ENCODE measurements at regions not wholly inside any gene's neighbourhood (a gene's known extent, or its start where the extent isn't known, plus 50 kb on each side); places are given as distances from the start of the nearest gene placed in this dataset.
"Not testable (repeated sequence)": the region's sequence is repeated elsewhere in the genome, so short reads cannot be mapped to it uniquely, and the experiment has no call there.

DNA sequence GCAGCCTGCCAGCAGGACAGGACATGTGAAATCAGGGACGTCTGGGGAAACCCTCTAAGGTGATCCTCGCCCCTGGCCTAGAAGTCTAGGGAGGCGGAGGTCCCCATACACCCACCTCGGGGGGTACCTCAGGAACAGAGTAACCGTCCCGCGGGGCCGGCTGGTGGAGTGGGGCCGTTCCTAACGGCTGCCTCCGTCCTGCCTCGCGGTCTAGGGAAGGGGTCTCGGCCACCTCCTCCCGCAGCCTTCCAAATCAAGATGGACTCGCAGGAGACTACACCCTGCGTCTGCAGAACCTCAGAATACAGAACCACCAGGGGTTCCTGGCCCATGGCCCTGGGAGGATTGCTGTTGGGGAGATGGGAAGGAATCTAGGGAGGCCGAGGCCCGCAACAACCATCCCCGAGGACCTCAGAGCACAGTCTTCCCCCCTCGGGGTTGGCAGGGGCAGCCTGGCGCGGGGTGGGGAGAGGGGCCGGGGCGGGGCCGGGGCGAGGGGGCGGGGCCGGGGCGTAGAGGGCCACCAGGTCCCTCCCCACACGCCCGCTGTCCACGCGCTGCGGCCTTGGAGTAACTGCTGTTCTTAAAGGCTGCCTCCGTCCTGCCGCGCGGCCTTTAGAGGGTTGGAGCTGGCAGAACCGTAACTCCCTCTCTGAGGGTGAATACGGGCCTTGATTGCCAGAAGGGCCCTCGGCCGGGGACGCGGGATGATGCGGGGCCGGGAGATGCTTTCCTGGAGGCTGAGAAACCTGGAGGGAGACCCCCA, 89.0 kb upstream of the MLN start:
- no peak for DNase-seq

DNA sequence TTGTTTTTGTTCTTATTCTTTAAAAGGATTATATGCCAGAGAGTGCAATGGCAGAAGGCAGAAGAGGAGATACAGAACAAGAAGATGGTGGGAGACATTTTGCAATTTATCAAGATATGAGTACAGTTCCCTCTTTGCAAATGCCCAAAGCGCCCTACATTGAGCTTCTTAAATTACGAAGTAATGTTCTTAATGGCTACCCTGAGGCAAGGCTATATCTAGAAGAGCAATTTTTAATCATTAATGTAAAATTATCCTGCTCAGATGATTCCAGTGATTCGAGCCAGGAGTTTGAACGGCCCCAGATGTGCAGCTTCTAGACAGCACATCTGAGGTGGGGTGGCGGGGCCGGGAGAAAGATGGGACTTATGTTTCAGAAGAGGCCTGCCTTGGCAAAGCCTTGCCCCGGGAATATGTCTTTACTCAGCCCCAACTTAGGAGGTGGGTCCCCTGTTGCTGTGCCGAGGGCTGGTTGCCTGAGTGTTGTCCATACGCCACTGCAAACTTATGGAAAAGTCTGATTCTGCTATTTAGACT, 84.9 kb upstream of the MLN start:
- DNase-seq: no peak

DNA sequence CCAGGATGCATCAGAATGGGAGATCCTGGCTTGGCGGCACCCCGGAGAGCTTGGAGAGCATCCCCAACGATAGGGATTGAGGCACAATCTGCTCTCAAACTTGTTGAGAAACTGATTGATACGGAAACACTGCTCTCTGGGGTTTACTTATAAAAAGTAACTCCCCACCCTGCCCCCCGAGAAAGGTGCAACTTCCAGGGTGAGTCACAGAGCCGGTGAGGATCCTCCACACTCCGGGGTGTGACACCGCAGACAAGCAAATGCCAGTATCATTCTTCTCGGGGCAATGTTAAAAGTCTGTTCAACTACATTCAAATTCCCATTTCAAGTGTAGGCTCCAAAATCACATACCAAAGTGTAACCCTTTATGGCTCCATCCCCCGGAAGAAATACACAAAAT, 84.4 kb upstream of the MLN start:
- DNase-seq: no peak

DNA sequence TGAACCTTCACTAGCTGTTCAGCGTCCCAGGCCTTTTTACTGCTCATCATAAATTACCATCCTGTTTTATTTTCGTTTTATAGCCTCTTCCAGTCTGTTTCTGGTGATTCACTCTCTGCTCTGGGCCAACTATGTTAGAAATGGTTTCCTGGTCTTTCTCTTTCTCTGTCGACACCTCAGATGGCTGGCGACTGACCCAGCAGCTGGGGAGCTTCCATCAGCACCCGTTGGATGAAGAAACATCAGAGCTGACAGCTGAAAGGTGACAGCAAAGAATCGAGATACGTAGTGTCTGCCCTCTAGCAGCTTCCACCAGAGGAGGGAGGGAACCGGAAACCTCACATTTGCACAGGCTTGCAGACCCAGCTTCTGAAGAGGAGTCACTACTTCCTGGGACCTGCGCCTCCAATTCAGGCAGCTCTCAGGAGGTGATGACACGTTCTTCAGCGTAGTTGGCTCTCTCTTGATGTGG, 82.9 kb upstream of the MLN start:
- peak in 1 of 2 experiments; percentile 25 for DNase-seq

DNA sequence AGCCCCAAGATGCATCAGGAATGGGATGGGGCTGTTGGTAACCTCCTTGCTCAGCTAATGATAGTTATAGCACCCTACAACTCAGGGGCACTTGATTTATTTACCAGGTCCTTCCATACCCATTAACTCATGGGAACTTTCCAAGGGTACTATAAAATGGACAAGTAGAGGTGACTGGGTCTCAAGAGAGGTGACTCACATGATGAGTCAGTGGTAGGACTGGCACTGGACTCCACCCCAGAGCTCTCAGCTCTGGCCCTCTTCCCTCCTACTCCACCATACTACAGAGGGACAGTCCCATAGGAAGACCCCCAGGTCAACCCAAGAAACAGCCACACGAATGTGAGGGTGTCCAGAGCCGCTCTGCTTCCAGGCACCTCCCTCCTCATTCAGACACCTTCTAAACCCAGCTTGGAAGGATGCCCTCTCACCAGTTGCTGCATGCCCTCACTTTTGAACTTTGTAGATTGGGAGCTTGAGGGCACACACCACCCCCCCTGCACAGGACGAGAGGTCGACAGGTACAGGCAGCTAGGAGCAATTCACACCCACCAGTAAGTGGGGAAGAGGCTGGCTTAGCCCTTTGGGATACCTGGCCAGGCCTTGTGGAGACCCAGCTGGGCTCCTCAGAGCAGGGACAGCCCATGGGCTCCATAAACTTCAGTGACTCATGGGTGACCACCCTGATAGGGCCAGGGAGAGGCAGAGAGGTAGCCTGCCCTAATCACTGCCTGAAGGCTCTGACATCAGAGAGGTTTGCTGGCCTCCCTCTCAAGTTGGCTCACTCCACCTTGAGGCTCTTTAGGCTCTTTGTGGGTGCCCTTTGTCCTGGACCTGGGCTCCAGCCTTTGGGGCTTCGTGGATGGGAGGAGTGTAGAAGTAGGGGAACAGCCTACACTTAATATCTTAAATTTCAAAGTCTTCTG, 81.6 kb upstream of the MLN start:
- no peak for DNase-seq

DNA sequence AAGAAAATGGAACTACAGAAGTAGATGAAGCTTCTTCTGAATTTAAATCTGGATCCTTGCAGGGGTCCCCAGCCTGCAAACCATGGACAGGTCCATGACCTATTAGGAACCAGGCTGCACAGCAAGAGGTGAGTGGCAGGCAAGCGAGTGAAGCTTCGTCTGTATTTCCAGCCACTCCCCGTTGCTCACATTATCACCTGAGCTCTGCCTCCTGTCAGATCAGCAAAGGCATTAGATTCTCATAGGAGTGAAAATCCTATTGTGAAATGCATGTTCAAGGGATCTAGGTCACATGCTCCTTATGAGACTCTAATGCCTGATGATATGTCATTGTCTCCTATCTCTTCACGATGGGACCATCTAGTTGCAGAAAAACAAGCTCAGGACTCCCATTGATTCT, 79.8 kb upstream of the MLN start:
- DNase-seq: not testable (repeated sequence)

DNA sequence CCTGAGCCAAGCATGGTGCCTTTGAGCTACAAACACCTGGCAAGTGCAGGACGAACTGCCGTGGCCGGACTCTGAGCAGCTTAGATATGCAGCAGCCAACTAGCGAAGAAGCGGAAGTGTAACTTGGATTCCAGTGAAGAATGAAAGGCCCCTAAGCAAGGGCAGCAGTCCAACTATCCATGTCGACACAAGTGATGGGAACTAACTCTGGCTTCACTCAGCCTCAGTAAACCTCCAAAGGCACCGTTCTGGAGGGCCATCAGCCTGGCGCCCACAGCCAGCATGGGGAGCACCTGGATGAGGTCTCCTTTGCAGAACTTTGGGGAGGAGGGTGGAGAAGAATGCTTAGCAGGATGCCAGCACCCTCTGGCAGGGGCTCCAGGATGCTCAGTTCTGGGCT, 78.4 kb upstream of the MLN start:
- no peak for DNase-seq

DNA sequence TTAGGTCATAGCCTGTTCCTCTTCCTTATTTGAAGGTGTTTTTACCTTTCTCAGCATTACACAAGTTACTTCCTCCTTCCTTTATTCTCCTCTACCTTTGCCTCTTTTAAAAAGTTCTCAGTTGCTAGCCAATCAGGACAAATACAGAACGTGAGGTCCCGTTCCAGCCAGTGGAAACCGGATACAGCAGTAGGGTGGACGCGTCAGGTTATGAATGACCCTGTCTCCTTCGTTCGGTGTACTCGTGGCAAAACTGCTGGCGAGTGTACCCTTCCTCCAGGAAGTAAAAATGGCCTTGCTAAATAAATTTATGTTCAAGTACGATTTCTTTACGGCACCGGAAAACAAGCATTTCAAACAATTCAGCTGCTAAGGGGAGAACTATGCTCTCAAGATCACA, 77.0 kb upstream of the MLN start:
- no peak for DNase-seq

DNA sequence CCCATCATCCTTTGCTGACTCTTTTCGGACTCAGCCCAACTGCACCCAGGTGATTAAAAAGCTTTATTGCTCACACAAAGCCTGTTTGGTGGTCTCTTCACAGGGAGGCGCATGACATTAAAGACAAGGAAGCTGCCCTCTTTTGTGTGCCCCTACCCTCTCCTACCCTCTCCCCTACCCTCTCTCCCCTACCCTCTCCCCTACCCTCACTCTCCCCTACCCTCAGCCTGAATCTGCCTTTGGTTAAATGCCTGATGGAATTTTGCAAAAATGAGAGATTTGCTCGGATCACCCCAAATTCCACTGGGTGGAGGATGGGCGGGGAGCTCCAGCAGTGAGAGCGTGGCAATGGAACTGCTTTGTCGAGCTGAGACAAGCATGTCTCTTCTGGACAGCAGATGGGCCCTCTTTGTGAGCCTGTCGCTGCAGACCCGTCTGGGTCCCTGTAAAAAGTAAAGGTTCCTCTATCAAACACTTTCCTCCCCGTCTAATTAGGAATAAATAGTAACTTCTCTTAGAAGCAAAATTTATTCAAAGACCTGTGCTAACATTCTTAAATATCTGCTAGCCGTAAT, 76.4 kb upstream of the MLN start:
- no peak for DNase-seq

DNA sequence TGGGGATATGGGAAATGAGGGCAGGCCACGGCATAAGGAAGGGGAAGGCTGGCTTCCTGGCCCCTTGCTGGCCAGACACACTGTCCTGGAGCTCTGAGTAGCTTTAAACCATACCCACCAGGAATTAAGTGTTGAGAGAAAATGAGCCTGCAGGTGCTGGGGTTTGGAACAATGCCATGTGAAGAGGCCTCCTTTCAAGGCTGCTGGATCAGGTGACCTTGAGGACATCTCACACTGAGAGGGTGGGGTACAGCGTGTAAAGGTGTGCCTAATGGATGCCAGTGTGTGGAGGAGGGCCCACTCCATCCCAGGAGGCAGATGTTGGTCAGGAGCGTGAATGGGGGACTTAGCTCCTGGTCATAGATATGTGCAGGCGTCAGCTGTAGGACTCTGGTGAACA, 74.8 kb upstream of the MLN start:
- DNase-seq: no peak

DNA sequence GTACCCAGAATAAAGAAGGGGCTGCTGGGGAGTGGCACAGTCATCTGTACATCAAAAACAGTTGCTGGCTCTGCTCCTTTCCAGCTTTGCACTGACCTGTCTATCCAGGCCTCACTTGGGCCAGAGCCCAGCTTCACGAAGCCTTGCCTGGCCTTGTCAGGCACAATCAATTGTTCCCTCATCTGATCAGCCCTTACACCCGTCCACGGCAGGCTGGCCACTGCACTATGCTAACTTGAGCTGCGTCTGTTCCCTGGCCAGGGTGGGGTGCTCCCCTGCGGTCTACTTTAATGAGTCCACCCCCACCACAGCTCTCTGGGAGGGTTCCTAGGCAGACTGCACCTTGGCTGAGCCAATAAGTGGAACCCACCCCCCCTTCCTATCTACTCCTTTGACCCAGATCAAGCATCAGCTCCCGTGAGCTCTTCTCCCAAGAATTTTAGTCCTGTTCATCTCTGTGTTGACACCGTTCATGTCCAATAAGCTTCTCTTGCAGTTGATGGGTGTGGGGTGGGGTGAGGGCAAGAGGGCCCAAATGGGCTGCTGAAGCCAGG, 74.3 kb upstream of the MLN start:
- DNase-seq: no peak

DNA sequence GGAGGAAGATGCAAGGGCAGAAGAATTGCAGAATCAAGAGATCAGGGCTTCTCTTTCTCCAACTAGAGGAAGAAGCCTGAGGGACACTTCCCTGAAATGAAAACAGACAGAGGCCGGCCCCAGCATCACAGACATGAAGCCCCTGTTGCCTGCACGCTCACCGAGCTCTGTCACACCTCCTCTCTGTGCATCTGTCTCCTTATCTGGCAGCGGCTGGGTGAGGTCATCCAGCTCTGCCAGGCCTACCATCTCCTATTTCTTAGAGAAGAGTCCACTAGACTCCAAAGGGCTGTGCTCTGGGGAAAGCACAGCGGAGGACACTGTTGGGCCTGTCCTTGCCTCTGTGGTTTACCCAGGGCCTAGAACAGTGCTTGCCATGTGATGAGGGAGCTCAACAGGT, 71.9 kb upstream of the MLN start:
- DNase-seq: no peak

DNA sequence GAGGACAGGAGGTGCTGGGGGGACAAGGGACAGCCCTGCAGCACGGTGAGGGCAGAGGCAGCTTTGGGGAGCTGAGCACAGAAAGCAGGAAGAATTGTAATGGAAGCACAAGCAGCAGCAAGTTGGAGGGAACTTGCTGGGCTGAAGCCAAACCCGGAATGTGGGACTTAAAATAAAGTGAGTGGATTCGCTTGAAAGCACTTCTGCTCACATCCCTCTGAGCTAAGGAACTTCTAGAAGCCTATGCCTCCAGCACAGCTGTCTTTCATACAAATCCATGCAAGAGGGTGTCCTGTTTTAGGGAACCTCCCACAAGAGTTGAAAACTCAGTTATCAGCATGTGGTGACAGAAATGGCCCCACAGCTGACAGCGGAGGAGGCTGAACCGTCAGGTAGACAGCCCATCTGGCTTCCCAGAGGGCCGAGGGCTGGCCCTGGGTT, 71.4 kb upstream of the MLN start:
- DNase-seq: no peak

DNA sequence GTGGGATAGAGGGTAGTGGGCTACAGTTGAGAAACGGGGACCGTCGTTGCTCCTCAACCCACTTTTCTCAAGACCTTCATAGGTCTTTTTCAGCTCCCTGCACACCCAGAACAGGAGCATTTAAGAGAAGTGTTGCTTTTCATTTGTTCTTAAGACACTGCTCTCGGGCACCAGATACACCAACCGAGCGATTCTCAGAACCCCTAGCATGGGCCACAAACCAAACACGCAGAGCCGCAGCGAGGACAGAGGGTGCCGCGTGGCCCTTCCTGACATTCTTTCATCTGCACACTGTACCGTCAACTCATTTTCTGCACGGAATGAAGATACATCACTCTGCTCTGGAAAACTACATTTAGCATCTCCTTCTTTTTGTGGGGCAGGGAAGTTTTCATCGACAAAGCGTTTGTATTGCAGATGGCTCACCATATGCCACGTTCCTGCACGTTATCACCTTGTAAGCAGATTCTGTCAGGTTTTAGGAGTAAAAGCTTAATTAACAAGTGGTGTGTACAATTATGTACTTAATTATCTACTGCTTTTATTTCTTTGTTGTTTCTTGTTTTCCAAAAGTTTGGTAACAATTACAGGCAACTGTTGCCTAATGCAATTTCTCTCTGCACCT, 70.4 kb upstream of the MLN start:
- no peak for DNase-seq

DNA sequence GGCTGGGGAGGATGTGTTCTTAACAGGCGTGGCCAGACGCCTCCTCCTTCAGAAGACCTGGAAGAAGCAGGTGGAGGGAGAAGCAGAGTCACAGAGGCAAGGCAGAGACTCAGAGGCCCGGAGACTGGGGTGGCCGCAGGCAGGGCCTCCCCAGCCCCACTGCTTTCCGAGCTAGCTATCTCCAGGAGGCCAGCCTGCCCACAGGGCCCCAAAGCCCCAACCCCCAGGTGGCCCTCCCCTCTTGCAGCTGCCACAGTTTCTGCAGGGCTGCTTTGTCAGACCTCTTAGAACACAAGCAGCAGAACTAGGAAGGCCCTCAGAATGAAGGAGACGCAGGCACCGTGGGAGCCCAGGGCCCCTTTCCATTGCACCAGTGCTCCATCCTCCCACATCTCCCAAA, 69.0 kb upstream of the MLN start:
- no peak for DNase-seq

DNA sequence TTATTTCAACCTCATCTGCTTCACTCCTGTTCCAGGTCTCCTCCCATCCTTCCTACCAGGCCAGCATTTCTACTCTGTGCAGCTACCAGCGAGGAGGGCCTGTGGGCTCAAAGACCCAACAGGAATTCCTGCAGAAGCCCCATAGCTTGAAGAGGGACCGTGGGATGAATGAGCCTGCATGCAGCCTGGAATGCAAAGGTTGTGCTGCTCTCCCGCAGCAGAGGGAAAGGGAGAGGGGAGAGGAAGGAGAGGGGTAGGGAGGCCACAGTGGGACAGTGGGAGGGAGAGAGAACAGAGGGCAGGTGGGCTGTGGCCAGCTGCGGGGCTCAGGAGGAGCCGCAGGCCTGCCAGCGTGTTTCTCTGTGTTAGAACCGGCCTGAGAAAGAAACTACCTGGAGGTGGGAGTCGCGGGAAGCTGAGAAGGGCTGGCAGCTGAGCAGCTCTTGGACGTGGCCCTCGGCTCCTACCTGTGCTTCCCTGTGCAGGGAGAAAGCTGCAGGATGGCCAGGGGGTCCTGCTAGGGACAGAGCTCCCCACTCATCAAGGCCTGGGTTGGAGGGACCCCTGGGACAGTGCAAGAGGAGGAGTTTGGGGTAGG, 66.1 kb upstream of the MLN start:
- DNase-seq: no peak

DNA sequence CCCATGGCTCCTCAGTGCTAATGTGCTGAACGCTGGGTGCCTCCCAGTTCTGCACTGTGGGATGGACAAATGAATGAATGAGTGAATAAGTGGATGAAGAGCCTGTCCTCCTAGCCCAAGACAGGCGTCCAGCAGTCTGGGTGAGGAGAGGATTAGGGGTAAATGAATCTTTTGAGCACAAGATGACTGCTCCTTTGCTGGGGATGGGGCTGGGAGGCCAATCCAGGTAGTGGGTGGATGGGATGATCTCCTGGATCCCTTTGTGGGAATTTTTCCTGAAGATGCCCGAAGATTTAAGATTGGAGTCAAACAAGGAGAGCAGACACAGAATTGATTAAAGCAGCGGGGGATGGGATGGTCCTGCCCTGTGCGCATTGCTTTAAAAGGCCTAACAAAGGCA, 65.3 kb upstream of the MLN start:
- no peak for DNase-seq

DNA sequence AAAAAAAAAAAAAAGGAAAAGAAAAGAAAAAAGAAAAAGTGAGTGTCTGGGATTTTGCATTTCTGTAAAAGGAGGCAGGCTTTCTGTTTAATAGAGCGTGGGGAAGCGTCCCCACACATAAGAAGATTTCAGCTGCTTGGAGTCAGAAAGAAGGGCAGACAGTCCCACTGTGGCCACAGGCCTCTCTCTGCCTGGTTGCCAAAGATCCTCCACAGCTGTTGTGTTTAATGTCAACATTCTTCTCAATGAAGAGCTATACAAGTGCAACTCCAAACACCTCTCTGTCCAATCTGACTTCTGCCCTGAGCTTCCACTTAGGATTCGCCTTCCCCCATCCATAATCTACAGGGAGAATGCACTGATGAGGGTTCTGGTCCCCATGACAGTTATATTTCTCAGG, 64.3 kb upstream of the MLN start:
- DNase-seq: no peak

DNA sequence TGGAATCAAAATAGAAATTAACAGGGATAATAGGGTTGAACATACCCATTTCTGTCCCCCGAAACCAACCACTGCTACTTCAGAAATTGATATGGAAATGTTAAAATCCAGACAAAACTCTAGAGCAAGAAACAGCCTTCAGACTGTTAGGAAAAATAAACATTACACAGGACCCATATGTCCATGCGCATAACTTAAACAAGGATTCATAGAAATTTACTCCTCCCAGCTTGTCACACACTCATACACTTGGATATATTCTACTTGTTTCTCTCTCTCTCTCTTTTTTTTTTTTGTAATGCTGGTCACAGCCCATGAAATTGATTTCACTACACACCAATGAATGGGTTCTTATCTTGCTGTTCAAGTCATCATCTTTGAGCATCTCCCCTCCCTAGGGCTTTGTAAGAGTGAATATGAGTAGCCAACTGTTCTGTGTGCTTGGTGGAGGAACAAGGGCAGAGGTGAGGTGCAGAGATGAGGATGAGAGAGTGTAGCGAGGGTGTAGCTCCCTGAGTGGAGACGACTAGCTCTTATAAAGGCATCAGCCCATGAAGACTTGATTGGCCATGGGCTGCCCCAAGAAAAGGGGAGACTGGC, 61.8 kb upstream of the MLN start:
- no peak for DNase-seq

DNA sequence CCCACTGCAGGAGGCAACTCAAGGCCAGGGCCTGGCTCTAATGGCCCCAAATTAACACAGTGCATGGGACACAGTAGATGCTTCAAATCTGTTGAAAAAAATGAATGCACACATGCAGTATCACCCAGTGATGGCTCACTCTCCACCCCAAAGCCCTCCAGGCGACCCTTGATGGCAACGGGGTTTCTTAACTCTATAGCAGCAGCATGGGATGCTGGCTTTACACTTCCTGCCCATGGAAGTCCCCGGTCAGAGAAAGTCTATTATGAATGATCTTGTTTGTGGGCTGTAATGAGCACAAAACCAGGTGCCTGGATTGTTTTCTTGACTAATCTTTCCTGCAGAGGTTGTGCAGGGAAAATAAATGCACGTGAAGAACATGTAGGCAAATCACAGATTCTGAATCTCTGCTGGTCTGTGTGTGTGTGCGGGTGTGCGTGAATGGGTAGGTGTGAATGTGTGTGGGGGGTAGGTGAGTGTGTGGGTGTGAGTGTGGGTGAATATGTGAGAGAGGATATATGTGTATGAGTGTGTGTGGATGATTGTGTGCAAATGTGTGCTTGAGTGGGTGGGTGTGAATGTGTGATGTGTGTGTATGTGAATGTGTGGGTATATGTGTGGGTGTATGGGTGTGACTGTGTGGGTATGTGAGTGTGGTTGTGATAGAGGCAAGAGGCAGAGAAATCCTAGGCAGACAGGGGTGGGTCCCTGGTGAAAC, 60.1 kb upstream of the MLN start:
- DNase-seq: no peak

DNA sequence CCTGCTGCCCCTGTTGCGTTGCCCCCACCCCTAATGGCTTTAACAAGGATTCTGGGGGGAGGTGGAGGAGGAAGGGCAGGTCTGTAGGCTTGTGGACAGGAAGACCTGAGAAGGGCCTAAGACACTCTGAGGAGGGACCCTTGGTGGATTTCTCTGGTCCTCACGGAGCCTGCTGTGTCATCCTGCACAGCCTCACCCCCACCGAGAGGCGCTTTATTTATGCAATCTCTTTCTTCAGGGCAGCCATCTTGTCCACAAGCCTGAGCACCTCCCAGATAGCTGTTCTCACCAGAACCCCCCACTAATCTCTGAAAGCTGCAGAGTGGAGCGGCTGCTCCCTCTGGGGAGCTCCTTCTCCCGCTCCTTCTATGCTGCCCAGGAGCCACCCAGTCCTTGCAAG, 59.3 kb upstream of the MLN start:
- no peak for DNase-seq
